Lung (tissue), 11 donors: ENCODE measurements at regions not wholly inside any gene's neighbourhood (a gene's known extent, or its start where the extent isn't known, plus 50 kb on each side); places are given as distances from the start of the nearest gene placed in this dataset.

ENCODE experiments used
- ATAC-seq: fragments of 200-7000 bp; cut with Tn5 transposase; one replicate; pipeline ENCODE4 v1.9.1; 2020; ENCODE audit warnings: moderate number of reproducible peaks; ENCODE audit not compliant: insufficient read depth, low FRiP score
- DNase-seq, 3 donors: peaks; one replicate each; pipeline ENCODE4 v3.0.0-alpha.2; 2013 to 2017
- H3K27ac ChIP-seq, 2 donors: one replicate each; pipeline ENCODE4 v1.5.1; 2013; ENCODE audit warnings: mild to moderate bottlenecking in 2 of 2, moderate library complexity in 2 of 2, control low read depth in 1 of 2, inconsistent platforms in 1 of 2, low read depth in 1 of 2, low read length in 1 of 2
- H3K27me3 ChIP-seq, 3 donors: one replicate each; pipeline ENCODE4 v1.5.1; 2013; ENCODE audit warnings: low read length in 2 of 3; ENCODE audit not compliant: control insufficient read depth in 3 of 3, insufficient read depth in 3 of 3
- H3K36me3 ChIP-seq, 4 donors: one replicate each; pipeline ENCODE4 v1.5.1; 2013; ENCODE audit warnings: low read length in 4 of 4, mild to moderate bottlenecking in 1 of 4, moderate library complexity in 1 of 4; ENCODE audit not compliant: control insufficient read depth in 4 of 4, insufficient read depth in 4 of 4
- H3K4me1 ChIP-seq, 5 donors: one replicate each; pipeline ENCODE4 v1.5.1; 2013; ENCODE audit warnings: low read length in 5 of 5, mild to moderate bottlenecking in 2 of 5, moderate library complexity in 1 of 5; ENCODE audit not compliant: control insufficient read depth in 5 of 5, insufficient read depth in 5 of 5
- H3K4me3 ChIP-seq: one replicate; pipeline ENCODE4 v1.5.1; 2013; ENCODE audit warnings: mild to moderate bottlenecking, control low read depth, moderate library complexity
- H3K9ac ChIP-seq, 2 donors: one replicate each; pipeline ENCODE4 v1.5.1; 2013; ENCODE audit warnings: low read length in 2 of 2, control low read depth in 1 of 2; ENCODE audit not compliant: insufficient read depth in 1 of 2
- H3K9me3 ChIP-seq, 4 donors: one replicate each; pipeline ENCODE4 v1.5.1; 2013; ENCODE audit warnings: low read length in 3 of 4, mild to moderate bottlenecking in 1 of 4, moderate library complexity in 1 of 4; ENCODE audit not compliant: control insufficient read depth in 4 of 4, insufficient read depth in 3 of 4
- WGBS, 2 donors: extraction: QIAGEN DNeasy Blood & Tissue Kit; methylation state at CpG; one replicate each; pipeline ENCODE4 v1.1.7; 2013; 5-methylcytosine and 5-hydroxymethylcytosine counted together
- TF ChIP-seq, protein P1 (sequence below): IDR thresholded peaks from 2 replicates; pipeline ENCODE4 v1.5.1; 2012; ENCODE audit warnings: mild to moderate bottlenecking; ENCODE audit errors: control extremely low read depth, extremely low read depth
- donor health status: control.
- donor health status: control.
- donor health status: Bipolar disorder and iron deficiency.
- donor health status: healthy.
- donor health status: DM: yes; HTN: yes; CAD: no.

DNA sequence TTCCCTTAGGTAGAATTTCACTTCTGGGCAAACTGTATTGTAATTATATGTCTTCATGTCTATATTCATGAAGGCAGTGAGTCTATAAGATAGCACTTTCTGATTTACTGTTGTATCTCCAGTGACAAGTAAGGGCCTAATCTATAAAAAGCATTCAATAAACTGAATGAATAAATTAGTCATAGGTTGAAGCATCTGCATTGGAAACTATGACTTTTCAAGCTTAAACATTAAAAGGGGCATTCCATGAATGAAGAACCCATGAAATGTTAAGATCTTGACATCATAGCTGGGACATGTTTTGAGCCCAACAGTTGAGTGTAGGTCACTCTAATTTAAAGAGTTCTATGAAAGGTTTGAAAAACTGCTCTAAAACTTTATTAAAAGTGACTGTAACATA lies 159.3 kb upstream of the LCORL start:
- Histone ChIP-seq H3K9me3 (peaks cover 0 to 3% (median under 1%) of the 10 kb centered on the region in 4 donors), H3K9ac (no peak overlapping the region), H3K27ac (no peak overlapping the region), H3K4me1 (no peaks in the 10 kb centered on the region), H3K4me3 (no peak overlapping the region), H3K36me3 (no peaks in the 10 kb centered on the region), H3K27me3 (no peaks in the 10 kb centered on the region)
- no peak for ATAC-seq
- TF ChIP-seq, protein P1, sequence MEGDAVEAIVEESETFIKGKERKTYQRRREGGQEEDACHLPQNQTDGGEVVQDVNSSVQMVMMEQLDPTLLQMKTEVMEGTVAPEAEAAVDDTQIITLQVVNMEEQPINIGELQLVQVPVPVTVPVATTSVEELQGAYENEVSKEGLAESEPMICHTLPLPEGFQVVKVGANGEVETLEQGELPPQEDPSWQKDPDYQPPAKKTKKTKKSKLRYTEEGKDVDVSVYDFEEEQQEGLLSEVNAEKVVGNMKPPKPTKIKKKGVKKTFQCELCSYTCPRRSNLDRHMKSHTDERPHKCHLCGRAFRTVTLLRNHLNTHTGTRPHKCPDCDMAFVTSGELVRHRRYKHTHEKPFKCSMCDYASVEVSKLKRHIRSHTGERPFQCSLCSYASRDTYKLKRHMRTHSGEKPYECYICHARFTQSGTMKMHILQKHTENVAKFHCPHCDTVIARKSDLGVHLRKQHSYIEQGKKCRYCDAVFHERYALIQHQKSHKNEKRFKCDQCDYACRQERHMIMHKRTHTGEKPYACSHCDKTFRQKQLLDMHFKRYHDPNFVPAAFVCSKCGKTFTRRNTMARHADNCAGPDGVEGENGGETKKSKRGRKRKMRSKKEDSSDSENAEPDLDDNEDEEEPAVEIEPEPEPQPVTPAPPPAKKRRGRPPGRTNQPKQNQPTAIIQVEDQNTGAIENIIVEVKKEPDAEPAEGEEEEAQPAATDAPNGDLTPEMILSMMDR: no peak
- DNase-seq: no peak

DNA sequence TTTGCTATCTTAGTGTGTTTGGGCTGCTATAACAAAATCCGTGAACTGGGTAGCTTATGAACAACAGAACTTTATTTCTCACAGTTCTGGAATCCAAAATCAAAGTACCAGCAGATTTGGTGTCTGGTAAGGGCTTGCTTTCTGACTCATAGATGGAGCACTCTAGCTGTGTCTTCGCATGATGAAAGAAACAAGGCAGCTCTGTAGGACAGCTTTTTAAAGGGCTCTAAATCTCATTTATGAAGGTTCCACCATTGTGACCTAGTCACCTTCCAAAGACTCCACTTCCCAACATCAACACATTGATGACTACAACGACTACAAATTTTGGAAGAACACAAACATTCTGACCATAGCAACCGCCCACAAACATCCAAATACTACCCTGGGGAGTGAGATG lies 158.6 kb upstream of the LCORL start:
- Histone ChIP-seq H3K9me3 (peaks cover 0 to 3% (median under 1%) of the 10 kb centered on the region in 4 donors), H3K9ac (no peak overlapping the region), H3K36me3 (no peaks in the 10 kb centered on the region), H3K27me3 (no peaks in the 10 kb centered on the region), H3K27ac (no peak overlapping the region), H3K4me3 (no peak overlapping the region), H3K4me1 (no peaks in the 10 kb centered on the region)
- TF ChIP-seq, protein P1: no peak
- WGBS, 2 donors: 84 to 85% methylated on average over 4 of the region's 4 CpGs
- DNase-seq (no peak), ATAC-seq (no peak)

DNA sequence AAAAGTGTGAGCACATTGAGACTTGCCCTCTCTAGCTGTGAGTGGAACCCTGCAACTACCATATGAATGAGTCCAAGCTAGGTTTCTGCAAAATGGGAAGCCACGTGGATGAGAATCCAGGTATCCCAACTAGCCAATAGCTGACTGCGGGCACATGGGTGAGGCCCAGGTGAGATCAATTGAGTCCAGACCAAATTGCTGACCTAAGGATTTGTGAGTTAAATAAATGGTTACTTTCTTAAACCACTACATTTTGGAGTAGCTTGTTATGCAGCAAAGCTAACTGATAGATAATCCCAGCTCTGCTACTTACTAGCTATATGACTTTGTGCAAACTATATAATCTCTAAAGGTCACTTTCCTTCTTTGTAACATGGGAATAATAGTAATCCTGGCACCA lies 150.3 kb upstream of the LCORL start:
- no peaks in the 10 kb centered on the region for H3K9me3 ChIP-seq
- DNase-seq (no peak), ATAC-seq (no peak)
- no peak overlapping the region for H3K4me3 ChIP-seq
- TF ChIP-seq, protein P1: no peak
- no peaks in the 10 kb centered on the region for H3K4me1 ChIP-seq
- H3K36me3 ChIP-seq: no peaks in the 10 kb centered on the region
- 80 to 85% methylated on average over 2 of the region's 2 CpGs for WGBS, 2 donors
- no peak overlapping the region for H3K9ac ChIP-seq
- H3K27me3 ChIP-seq: no peaks in the 10 kb centered on the region
- H3K27ac ChIP-seq: no peak overlapping the region

DNA sequence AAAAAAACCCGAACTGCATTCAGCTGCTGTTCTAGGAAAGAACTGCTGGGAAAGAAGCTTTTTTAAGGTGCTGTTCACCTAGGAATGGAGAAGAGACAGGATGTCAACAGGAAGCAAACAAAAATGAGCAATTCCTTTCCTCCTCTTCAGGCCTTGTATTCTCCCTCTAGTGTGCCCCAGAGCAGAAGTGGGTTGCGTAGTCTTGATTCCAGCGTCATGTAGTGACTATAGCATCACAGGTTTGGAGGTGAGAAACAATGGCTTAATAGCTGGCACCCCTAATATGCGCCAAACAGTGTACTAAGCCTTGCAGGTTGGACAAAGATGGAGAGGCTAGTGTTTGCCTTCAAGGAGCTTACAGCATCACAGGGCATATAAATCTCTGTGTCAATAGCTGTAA lies 146.3 kb upstream of the LCORL start:
- H3K36me3 ChIP-seq: no peaks in the 10 kb centered on the region
- no peaks in the 10 kb centered on the region for H3K27me3 ChIP-seq
- H3K9me3 ChIP-seq: no peaks in the 10 kb centered on the region
- H3K9ac ChIP-seq: no peak overlapping the region
- TF ChIP-seq, protein P1: no peak
- no peaks in the 10 kb centered on the region for H3K4me1 ChIP-seq
- WGBS, 2 donors: 78 to 95% methylated on average over 4 of the region's 4 CpGs
- H3K27ac ChIP-seq: no peak overlapping the region
- H3K4me3 ChIP-seq: no peak overlapping the region
- DNase-seq (no peak), ATAC-seq (no peak)
